ENCODE measurements at regions not wholly inside any gene's neighbourhood (a gene's known extent, or its start where the extent isn't known, plus 50 kb on each side); places are given as distances from the start of the nearest gene placed in this dataset.

- TF ChIP-seq CTCF (conservative IDR thresholded peaks at IDR 0.05) (no peak), ZFX (IDR thresholded peaks at IDR 0.05) (no peak)
Measured at GRCh38 chr2:75932996-75933395, 222.3 kb upstream of the GCFC2 start.

Data from C4-2B (cell line).